Panc1 (cell line): ENCODE measurements at regions not wholly inside any gene's neighbourhood (a gene's known extent, or its start where the extent isn't known, plus 50 kb on each side); places are given as distances from the start of the nearest gene placed in this dataset.

Experiments used
- ATAC-seq: fragments of 200-7000 bp; cut with Tn5 transposase; 2 replicates; pipeline ENCODE4 v1.9.1; 2020; ENCODE audit warnings: mild to moderate bottlenecking, moderate library complexity
- BruUV-seq: library from RNA; stranded (reverse); fragments of 400-500 nt; replicated peaks from 2 replicates; lab custom pipeline; 2021; lab: Mats Ljungman, UMichigan
- CTCF ChIA-PET: fragments of 300-600 bp; sonication (Branson Sonifier 250); formaldehyde crosslinking; loops from one replicate; lab custom pipeline; 2022; ENCODE audit warnings: antibody characterized with exemption; lab: Charles Lee
- POLR2A ChIA-PET: fragments of 300-600 bp; sonication (Branson Sonifier 250); formaldehyde crosslinking; loops from one replicate; lab custom pipeline; 2022; ENCODE audit warnings: antibody characterized with exemption; lab: Charles Lee
- DNase-seq: peaks from one replicate; pipeline ENCODE4 v3.0.0-alpha.2; 2010; ENCODE audit warnings: low read depth, low spot score
- H3K27ac ChIP-seq: 2 replicates; pipeline ENCODE4 v1.5.1; 2011; ENCODE audit warnings: mild to moderate bottlenecking, low read length, inconsistent platforms
- H3K27me3 ChIP-seq: fragments of 200-500 bp; sonication (Bioruptor generic); 2 replicates; pipeline ENCODE4 v1.6.0; 2014; ENCODE audit warnings: low read length, inconsistent platforms; ENCODE audit not compliant: control insufficient read depth, insufficient read depth
- H3K36me3 ChIP-seq: fragments of 200-500 bp; sonication (Bioruptor generic); 2 replicates; pipeline ENCODE4 v1.5.1; 2014; ENCODE audit warnings: inconsistent platforms, mild to moderate bottlenecking, low read length, moderate library complexity; ENCODE audit not compliant: control insufficient read depth, insufficient read depth
- H3K4me1 ChIP-seq: 2 replicates; pipeline ENCODE4 v1.5.1; 2011; ENCODE audit warnings: inconsistent platforms, mild to moderate bottlenecking, low read length, moderate library complexity; ENCODE audit not compliant: control insufficient read depth, insufficient read depth
- H3K4me3 ChIP-seq, 2 experiments: 2 replicates each; pipeline ENCODE4 v1.5.1; 2011 to 2012; ENCODE audit warnings: low read depth in 2 of 2, low read length in 2 of 2, mild to moderate bottlenecking in 2 of 2, inconsistent platforms in 1 of 2, moderate library complexity in 1 of 2
- H3K9me3 ChIP-seq: fragments of 200-500 bp; sonication (Bioruptor generic); 2 replicates; pipeline ENCODE4 v1.5.1; 2014; ENCODE audit warnings: low read depth, mild to moderate bottlenecking, inconsistent platforms, low read length, moderate library complexity; ENCODE audit not compliant: control insufficient read depth, insufficient read depth
- CTCF ChIP-seq: fragments of 450-650 bp; IDR thresholded peaks from 2 replicates; pipeline ENCODE4 v1.5.1; 2017; ENCODE audit warnings: mild to moderate bottlenecking
- POLR2AphosphoS5 ChIP-seq: IDR thresholded peaks from 2 replicates; pipeline ENCODE4 v1.6.1; 2012; ENCODE audit warnings: mild to moderate bottlenecking, low read depth, low read length, moderate library complexity
- REST ChIP-seq, 2 experiments: IDR thresholded peaks; 2 replicates each; pipeline ENCODE4 v1.6.1; 2011 to 2012; ENCODE audit warnings: low read depth in 2 of 2, control low read depth in 1 of 2, low read length in 1 of 2, mild to moderate bottlenecking in 1 of 2, moderate library complexity in 1 of 2; ENCODE audit not compliant: insufficient read depth in 1 of 2
- SIN3A ChIP-seq: IDR thresholded peaks from 2 replicates; pipeline ENCODE4 v1.6.1; 2012; ENCODE audit warnings: low read depth, mild to moderate bottlenecking, low read length, moderate library complexity, borderline replicate concordance; ENCODE audit not compliant: insufficient read depth
- TCF7L2 ChIP-seq: IDR thresholded peaks from 2 replicates; pipeline ENCODE4 v1.6.1; 2011; ENCODE audit warnings: mild to moderate bottlenecking, low read depth, low read length, inconsistent platforms
- in situ Hi-C: cut with HindIII; loops from 2 replicates; pipeline ENCODE4 v1.10.0; 2016; ENCODE audit warnings: low sequenced_read_pairs, low pct_unique_long_range_greater_than_20kb
- intact Hi-C: fragments of 100-400 bp; cut with micrococcal nuclease; formaldehyde crosslinking; loops from one replicate; pipeline ENCODE4 v1.10.0; 2022; ENCODE audit not compliant: unreplicated experiment

GRCh38 chr13:64428196-64428595 lies 2801.9 kb downstream of the PCDH9 start:
- in situ Hi-C loops (no loop called here), intact Hi-C loops (no loop called here)
- CTCF ChIA-PET = no interaction called here
- H3K27me3 ChIP-seq = no peaks in the 10 kb centered on the region
- H3K36me3 ChIP-seq = no peaks in the 10 kb centered on the region
- POLR2A ChIA-PET = no interaction called here
- ATAC-seq (no peak), DNase-seq (no peak)
- no peak overlapping the region for H3K4me3 ChIP-seq
- no peak overlapping the region for H3K27ac ChIP-seq
- TF ChIP-seq TCF7L2 (no peak), SIN3A (no peak), CTCF (no peak), REST (IDR thresholded peaks at IDR 0.05; ENCODE audit: insufficient read depth in 1 of 2, low read depth in 2 of 2, low read length in 1 of 2) (no peak), POLR2AphosphoS5 (no peak)
- H3K9me3 ChIP-seq = no peaks in the 10 kb centered on the region
- no TSS peak for BruUV-seq
- H3K4me1 ChIP-seq = no peaks in the 10 kb centered on the region

GRCh38 chr13:64423467-64423866 lies 2806.7 kb downstream of the PCDH9 start:
- Histone ChIP-seq H3K4me3 (no peak overlapping the region), H3K27me3 (no peaks in the 10 kb centered on the region), H3K36me3 (no peaks in the 10 kb centered on the region), H3K4me1 (no peaks in the 10 kb centered on the region), H3K9me3 (no peaks in the 10 kb centered on the region), H3K27ac (no peak overlapping the region)
- intact Hi-C loops (no loop called here), in situ Hi-C loops (no loop called here)
- no TSS peak for BruUV-seq
- ATAC-seq (no peak), DNase-seq (no peak)
- TF ChIP-seq SIN3A (no peak), CTCF (no peak), REST (IDR thresholded peaks at IDR 0.05; ENCODE audit: insufficient read depth in 1 of 2, low read depth in 2 of 2, low read length in 1 of 2) (no peak), POLR2AphosphoS5 (no peak)
- POLR2A ChIA-PET = no interaction called here
- CTCF ChIA-PET = no interaction called here
